ENCODE measurements at regions not wholly inside any gene's neighbourhood (a gene's known extent, or its start where the extent isn't known, plus 50 kb on each side); places are given as distances from the start of the nearest gene placed in this dataset.

DNA sequence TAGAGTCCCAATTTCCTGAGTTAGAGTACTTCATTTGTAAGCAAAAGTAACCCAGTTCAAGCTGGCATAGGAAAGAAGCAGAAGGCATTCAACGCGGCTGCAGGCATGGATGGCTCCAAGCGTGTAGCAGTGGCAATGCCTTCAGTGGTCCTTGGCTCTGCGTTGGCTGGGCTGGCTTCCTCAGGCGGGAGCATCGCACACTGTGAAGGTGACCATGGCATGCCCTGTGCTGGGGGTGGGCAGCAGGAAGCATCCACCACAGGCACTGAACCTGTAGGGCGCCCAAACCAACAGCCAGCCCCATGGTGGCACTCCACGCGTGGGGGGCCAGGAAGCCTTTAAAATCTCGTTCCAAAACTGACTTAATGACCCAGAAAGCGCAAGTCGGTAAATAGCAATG, 53.6 kb upstream of the SPACA7 start:
- no peak overlapping the region for H3K4me3 ChIP-seq (ENCODE audit: low read length in 2 of 2)
- H3K27me3 ChIP-seq (ENCODE audit: control insufficient read depth in 2 of 2, insufficient read depth in 1 of 2, low read length in 1 of 2) = peaks cover 0 to 13% of the 10 kb centered on the region in 2 donors
- no peaks in the 10 kb centered on the region for H3K4me1 ChIP-seq (ENCODE audit: control insufficient read depth in 2 of 2, insufficient read depth in 2 of 2, low read length in 2 of 2)
- WGBS = 96% methylated on average over 12 of the region's 12 CpGs
- no peaks in the 10 kb centered on the region for H3K9me3 ChIP-seq (ENCODE audit: control insufficient read depth in 2 of 2, insufficient read depth in 1 of 2, low read length in 1 of 2)
- H3K27ac ChIP-seq (ENCODE audit: low read depth in 1 of 2, low read length in 1 of 2) = no peak overlapping the region
- H3K36me3 ChIP-seq (ENCODE audit: control insufficient read depth in 2 of 2, insufficient read depth in 2 of 2, low read length in 1 of 2) = no peaks in the 10 kb centered on the region
- DNase-seq (ENCODE audit: low read depth in 6 of 9, low spot score in 9 of 9) = no peak

DNA sequence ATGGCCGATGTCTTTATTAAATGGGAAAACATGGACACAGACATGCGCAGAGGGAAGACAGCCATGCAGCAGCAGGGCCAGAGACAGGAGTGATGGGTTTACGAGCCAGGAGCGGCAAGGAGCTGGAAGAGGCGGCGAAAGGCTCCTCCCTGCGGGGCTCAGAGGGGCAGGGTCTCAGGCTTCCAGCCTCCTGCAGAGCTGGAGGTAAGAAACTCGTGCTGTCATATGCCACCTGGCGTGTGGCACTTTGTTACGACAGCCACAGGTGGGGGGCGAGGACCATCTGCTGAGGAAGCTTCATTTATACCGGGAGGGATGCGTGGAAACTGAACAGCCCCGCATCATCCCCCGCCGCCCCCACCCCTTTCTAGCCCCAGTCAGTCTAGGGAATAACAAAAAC, 52.0 kb upstream of the SPACA7 start:
- H3K4me1 ChIP-seq (ENCODE audit: control insufficient read depth in 2 of 2, insufficient read depth in 2 of 2, low read length in 2 of 2) = no peaks in the 10 kb centered on the region
- H3K27ac ChIP-seq (ENCODE audit: low read depth in 1 of 2, low read length in 1 of 2) = no peak overlapping the region
- H3K9me3 ChIP-seq (ENCODE audit: control insufficient read depth in 2 of 2, insufficient read depth in 1 of 2, low read length in 1 of 2) = no peaks in the 10 kb centered on the region
- no peak overlapping the region for H3K4me3 ChIP-seq (ENCODE audit: low read length in 2 of 2)
- DNase-seq (ENCODE audit: low read depth in 6 of 9, low spot score in 9 of 9) = no peak
- peaks cover 0 to 19% of the 10 kb centered on the region in 2 donors for H3K27me3 ChIP-seq (ENCODE audit: control insufficient read depth in 2 of 2, insufficient read depth in 1 of 2, low read length in 1 of 2)
- WGBS = 66% methylated on average over 16 of the region's 16 CpGs
- H3K36me3 ChIP-seq (ENCODE audit: control insufficient read depth in 2 of 2, insufficient read depth in 2 of 2, low read length in 1 of 2) = no peaks in the 10 kb centered on the region

DNA sequence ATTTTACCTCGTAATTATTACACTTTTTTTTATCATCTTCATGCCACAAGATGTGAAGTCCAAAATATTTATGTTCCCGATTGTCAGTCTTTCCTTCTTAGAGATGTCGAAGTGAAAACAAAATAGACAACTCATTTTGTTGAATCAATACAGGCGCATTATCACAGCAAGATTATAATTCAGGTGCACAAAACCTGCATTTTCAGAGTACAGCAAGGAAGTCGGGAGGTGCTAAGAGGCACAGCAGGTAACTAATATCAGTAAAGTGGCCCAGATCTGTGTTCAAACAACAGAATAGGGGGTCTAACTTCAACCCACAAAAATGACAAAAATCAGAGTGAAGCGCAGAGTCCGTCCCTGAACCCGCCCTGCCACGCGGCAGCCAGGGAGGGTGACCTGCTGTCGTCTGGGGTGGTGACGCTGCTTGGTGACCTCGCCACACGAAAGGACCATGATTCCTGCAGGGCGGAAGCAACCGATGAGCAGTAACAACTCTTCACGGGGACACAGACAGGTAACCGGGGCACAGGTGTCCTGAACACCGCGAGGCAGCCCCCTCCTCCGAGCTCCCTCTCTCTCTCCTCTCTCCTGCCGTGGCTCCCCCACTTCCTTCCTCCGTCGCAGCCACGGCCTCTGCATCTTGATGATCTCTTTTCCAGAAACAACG, 50.9 kb upstream of the SPACA7 start:
- H3K4me3 ChIP-seq (ENCODE audit: low read length in 2 of 2) = no peak overlapping the region
- peaks cover 3 to 29% of the 10 kb centered on the region in 2 donors for H3K27me3 ChIP-seq (ENCODE audit: control insufficient read depth in 2 of 2, insufficient read depth in 1 of 2, low read length in 1 of 2)
- no peaks in the 10 kb centered on the region for H3K36me3 ChIP-seq (ENCODE audit: control insufficient read depth in 2 of 2, insufficient read depth in 2 of 2, low read length in 1 of 2)
- 65% methylated on average over 26 of the region's 26 CpGs for WGBS
- no peak for DNase-seq (ENCODE audit: low read depth in 6 of 9, low spot score in 9 of 9)
- H3K27ac ChIP-seq (ENCODE audit: low read depth in 1 of 2, low read length in 1 of 2) = no peak overlapping the region
- no peaks in the 10 kb centered on the region for H3K9me3 ChIP-seq (ENCODE audit: control insufficient read depth in 2 of 2, insufficient read depth in 1 of 2, low read length in 1 of 2)
- H3K4me1 ChIP-seq (ENCODE audit: control insufficient read depth in 2 of 2, insufficient read depth in 2 of 2, low read length in 2 of 2) = no peaks in the 10 kb centered on the region

DNA sequence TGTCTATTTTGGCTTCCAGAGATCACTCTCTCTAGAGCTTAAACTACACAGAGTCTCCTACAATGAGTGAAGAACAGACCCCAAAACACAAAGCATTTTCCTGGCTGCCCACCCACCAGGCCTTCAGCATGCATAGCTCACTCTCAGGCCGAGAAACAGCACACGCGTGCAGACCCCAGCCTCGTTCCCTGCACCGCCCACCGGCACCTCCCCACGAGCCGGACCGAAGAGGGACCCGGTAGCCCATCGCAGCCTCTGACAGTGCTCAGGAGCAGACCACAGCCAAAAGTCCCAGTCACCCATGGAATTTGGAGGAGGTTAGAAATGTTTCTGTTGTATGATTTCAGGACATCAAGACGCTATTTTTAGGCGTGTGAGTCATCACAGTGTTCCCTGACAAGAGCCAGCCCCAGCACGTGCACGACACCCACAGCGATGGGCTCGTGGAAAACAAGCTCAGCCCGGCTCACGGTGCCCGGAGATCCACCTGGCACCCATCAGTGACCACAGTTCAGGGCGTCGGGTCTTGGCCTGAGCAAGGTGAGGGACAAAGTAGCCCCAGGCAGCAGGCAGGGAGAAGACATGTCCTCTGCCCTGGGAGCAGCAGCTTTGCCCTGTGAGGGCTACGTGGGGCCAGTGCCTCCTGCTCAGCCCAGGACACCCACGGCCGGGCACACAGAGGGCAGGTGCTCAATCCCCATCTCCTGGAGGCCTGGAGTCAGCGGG, 50.1 kb upstream of the SPACA7 start:
- no peaks in the 10 kb centered on the region for H3K9me3 ChIP-seq (ENCODE audit: control insufficient read depth in 2 of 2, insufficient read depth in 1 of 2, low read length in 1 of 2)
- no peaks in the 10 kb centered on the region for H3K4me1 ChIP-seq (ENCODE audit: control insufficient read depth in 2 of 2, insufficient read depth in 2 of 2, low read length in 2 of 2)
- H3K36me3 ChIP-seq (ENCODE audit: control insufficient read depth in 2 of 2, insufficient read depth in 2 of 2, low read length in 1 of 2) = no peaks in the 10 kb centered on the region
- no peak overlapping the region for H3K4me3 ChIP-seq (ENCODE audit: low read length in 2 of 2)
- no peak overlapping the region for H3K27ac ChIP-seq (ENCODE audit: low read depth in 1 of 2, low read length in 1 of 2)
- peaks cover 9 to 37% of the 10 kb centered on the region in 2 donors for H3K27me3 ChIP-seq (ENCODE audit: control insufficient read depth in 2 of 2, insufficient read depth in 1 of 2, low read length in 1 of 2)
- WGBS = 89% methylated on average over 26 of the region's 26 CpGs
- DNase-seq (ENCODE audit: low read depth in 6 of 9, low spot score in 9 of 9) = no peak

All from thymus (tissue), 11 donors.